Inflammatory macrophage treated with lipopolysaccharide for 4 hours (primary cell): ENCODE measurements at regions not wholly inside any gene's neighbourhood (a gene's known extent, or its start where the extent isn't known, plus 50 kb on each side); places are given as distances from the start of the nearest gene placed in this dataset.

Experiments
- DNase-seq: peaks from one replicate; pipeline ENCODE4 v3.0.0-alpha.2; 2020

DNA sequence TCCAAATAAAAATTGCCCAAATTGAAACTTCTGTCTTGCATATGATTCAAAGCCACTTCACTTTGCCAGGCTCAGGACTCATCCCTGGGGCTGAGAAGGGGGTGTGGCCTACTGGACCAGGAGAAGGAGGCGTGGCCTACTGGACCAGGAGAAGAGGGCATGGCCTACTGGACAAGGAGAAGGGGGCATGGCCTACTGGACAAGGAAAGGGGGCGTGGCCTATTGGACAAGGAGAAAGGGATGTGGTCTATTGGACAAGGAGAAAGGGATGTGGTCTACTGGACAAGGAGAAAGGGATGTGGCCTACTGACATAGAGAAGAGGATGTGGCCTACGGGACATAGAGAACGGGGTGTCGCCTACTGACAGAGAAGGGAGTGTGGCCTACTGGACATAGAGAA, 405.3 kb downstream of the RRAGC start:
- DNase-seq = no peak

DNA sequence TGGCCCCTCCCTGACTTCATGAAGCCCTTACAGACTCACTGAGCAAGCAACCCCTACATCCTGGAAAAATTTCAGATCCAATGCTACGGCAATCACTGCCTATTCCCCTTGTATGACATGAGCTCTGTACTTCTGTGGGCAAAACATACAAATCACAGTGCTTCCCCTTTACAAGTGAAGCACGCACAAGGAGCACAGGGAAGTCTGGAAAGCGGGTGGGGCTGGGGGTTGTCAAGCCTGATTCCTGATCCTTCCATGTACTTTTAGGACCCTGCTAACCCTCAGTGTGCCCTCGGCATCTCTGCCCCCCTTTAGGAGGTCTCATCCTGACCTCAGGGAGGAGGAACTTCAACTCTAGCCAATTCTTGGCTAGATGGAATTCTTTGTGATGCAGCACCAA, 405.7 kb upstream of the POU3F1 start:
- DNase-seq = no peak

DNA sequence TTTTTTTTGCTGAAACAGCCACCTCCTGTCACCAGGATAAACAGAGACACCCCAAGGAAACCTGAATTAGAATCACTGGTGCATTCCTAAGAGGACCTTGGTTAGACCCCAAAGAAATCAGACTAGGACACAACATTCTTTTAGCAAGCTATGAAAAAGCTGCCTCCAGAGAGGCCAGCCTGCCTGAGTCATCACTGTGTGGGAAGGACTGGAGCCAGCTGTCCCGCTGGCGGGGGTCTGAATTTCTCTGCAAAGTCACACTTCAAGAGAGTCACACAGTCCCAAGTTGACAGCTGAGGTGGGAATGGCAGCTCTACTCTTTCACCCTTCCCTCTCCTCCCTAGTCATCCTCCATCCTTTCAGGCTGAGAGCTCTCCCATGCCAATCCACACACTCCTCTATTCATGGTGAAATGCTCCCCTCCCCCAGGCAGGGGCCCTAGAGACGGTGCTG, 405.0 kb upstream of the POU3F1 start:
- DNase-seq = no peak

DNA sequence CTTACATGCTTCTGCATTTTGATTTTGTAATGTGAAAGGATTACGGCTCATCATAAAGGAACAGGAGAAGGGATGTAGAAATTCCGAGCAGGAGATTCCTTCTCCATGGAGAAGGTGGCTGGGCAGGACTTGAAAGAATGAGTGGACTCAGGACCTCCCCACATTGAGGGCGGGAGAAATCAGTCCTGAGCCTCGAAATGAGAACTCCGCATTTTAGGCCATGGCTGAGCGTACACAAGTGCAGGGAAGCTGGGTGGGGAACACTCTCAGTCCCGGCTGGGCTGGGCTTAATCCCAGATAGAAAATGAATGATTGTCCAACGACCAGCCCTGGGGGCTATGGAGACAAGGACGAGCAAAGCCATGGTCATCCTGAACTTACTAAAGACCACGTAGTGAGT, 402.3 kb upstream of the POU3F1 start:
- DNase-seq = no peak

DNA sequence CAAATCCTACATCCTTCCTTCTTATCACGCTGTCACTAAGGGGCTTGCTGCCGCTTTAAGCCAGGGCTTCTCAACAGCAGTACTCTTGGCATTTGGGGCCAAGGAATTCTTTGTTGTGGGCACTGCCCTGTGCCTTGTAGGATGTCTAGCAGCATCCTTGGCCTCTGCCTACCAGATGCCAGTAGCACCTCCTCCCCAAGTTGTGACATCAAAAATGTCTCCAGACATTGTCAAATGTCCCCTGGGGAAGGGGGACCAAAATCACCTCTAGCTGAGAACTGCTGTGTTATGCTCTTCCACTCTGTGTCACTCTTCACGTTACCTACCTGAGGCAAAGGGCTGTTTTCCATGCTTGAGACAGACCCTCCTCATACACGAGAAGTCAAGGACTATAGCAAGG, 400.3 kb upstream of the POU3F1 start:
- no peak for DNase-seq

DNA sequence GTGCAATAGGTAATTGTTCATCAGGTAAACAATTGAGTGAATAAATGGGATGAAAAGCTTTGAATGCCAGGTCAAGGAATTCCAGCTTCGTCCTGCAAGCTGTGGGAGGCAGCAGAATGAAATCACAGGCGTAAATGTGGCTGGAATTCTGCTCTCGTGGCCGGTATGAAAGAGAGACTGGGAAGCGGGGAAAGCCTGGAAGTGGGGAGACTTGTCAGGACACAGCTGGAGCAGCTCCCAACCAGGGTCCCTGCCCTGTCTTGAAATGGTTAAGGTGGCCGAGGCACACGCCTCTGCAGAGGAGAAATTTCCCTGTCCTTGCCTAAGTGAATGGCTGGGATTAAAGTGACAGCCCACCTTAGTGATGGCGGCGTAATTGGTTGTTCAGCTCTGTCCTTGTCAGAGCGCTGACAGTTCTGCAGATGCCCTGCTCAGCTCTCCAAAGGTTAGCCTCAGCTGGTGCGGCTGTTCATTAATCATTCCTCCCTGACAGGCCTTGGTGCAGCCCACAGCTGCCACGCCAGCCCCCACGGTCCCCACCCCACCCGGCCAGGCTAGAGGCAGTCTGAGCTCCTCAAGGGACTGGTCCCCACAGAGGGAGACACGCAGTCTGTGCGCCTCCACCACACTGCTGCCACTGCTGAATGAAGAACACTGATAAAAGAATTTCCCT, 398.3 kb upstream of the POU3F1 start:
- DNase-seq = no peak

GRCh38 chr1:38444311-38444710, 397.7 kb upstream of the POU3F1 start:
- DNase-seq = no peak

- DNase-seq = no peak
These were observed 393.8 kb upstream of the POU3F1 start for GRCh38 chr1:38440402-38440801.

DNA sequence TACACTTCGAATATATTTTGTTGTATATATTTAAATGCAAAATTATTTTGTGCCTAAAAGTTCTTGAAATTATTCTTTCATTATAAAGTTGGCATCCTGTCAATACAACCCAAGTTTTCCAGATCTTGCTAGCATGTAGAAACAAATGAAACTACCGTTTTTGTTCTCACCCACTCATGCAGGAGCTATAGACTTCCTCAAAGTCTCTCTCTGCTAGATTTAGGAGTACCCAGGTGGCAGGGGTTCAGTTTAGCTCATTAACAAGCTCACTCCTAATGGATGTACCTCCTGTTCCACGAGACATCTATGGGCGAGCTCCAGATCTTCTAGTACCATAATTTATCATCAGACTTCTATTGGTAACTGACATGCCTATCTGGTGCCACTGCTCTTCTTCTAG, 390.2 kb upstream of the POU3F1 start:
- DNase-seq = no peak

DNA sequence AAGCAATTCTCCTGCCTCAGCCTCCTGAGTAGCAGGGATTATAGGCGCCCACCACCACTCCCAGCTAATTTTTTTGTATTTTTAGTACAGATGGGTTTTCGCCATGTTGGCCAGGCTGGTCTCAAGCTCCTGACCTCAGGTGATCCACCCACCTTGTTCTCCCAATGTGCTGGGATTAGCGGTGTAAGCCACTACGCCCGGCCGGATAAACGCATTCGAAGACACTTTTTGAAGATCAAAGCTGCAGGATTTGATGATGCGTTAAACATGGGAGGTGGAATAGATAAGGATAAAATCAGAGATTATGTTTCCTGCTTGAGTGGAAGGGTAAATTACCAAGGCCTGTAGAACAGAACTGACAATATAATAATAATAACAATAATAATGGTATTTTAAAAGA, 389.4 kb upstream of the POU3F1 start:
- DNase-seq = no peak

GRCh38 chr1:38433084-38433722, 386.6 kb upstream of the POU3F1 start:
- no peak for DNase-seq

- no peak for DNase-seq
These were observed 385.2 kb upstream of the POU3F1 start for GRCh38 chr1:38431535-38432376.

DNA sequence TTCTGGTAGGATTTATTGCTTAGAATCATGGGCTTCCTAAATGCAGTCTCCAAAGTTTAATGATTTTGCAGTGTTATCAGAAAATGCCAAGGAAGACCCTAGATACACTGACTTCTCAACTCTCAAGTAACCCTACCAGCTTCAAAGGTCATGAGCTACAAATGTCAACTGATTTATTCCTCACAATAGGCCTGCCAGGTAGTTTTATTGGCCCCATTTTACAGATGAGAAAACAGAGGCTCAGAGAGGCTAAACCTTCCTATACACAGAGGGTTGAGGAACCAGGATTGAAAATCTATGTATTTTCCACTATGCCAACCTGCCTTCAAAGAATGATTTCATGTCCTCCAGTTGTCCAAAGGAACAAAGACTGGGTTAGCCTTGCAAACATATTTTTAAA, 384.4 kb upstream of the POU3F1 start:
- DNase-seq = no peak

DNA sequence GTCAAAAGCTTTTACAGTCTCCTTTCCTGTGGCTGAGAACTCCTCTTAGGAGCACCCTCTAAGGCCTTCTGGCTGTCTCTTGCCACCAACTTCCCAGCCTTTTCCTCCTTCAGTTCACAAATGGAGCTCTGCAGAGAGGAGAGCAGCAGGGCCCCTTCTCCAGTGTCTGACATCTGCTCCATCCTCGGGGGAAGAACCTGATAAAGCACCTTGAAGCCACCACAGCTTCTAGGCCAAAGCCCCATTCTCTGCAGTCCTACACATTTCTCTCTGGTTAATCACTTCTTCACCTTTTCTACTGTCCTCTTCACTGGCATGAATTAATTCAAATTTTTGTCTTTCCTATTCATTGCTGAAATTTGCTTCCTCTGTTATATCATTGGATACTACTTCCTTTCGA, 378.1 kb upstream of the POU3F1 start:
- no peak for DNase-seq

DNA sequence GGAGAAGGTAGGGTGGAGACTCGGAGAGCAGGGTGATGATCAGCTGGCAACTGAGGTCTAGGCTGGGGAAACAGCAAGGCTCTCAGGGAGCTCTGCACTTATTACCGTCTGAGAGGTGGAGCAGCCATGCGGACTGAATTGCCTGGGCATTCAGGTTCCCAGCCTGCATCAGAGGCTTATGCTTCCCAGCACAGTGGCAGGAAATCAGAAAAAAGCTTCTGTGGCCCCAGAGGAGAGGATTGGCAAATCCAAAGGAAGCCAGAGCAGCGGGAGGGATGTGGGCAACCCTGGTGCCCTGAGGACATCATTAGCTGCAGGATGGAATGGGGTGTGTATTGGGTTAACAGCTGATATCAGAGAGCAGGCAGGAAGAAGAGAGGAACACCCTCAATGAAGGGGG, 374.1 kb upstream of the POU3F1 start:
- DNase-seq = no peak

DNA sequence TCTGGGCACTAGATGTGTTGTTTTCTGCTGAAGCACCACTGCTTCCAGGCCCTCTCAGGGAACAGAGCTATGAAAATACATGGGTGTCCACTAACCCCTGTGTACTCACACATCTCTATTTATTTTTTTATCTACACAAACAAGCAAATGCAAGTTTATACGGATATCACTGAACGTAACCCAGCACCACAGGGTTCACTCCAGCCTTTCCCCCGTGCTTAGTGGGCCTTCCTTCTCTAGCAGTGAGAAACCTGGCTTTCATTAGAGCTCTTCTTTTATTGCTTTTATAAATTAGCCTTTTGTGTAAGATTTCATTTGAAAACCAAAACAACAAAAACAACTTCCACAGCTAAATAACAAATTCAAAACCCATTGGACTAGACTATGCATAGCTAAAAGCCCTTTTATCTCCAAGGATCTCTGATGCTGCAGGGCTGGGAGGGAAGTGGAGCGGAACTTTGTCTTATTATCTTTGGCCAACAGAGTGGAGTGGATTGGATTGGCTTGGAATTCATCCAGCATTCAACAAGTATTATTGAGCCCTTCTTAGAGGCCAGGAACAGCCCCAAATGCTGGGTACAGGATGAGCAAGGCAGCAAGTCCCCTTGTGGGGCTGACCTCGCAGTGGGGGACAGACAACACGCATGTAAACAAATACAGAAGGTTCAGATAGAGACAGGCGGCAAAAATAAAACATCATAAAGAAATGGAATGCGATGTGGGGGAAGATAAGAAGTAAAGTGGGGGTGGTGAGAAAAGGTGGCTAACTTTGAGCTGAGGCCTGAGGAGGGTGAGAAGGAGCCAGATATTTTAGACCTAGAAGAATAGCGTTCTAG, 371.8 kb upstream of the POU3F1 start:
- no peak for DNase-seq

DNA sequence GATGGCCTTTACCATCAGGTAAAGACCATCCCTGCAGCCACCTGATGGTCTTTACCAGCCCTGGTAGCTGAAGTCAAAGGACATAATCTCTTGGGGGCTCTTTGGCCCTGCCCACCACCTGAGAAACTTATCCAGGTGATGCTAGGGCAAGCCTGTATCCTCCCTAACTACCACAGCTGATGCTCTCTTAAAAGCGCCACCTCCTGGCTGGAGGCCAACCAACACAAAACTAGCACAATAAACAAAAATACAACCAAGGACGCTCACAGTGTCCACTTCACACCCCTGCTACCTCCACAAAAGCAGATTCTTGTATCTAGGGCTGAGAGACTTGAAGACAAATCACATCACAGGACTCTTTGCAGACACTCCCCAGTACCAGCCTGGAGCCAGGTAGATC, 357.1 kb upstream of the POU3F1 start:
- no peak for DNase-seq

GRCh38 chr1:38402230-38402815, 355.7 kb upstream of the POU3F1 start:
- no peak for DNase-seq

GRCh38 chr1:38396606-38397005, 350.0 kb upstream of the POU3F1 start:
- no peak for DNase-seq

DNA sequence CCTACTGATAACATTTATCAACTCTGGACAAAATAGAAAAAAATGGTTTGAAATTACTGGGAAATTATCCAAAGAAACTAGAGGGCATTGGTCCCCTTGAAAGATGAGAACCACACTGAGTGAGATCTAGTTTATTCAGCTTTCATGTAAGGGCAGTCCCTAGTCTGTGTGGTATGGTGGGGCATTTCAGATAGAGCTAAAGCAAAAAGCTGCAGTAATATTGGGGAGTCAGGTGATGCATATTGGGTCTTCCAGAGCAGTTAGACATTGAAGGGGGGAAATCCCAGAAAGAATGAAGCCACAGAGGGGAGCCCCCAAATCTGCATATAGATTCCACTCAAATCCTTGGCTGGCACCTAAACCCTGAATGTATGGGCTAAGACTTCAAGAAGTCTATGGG, 347.7 kb upstream of the POU3F1 start:
- DNase-seq = no peak

DNA sequence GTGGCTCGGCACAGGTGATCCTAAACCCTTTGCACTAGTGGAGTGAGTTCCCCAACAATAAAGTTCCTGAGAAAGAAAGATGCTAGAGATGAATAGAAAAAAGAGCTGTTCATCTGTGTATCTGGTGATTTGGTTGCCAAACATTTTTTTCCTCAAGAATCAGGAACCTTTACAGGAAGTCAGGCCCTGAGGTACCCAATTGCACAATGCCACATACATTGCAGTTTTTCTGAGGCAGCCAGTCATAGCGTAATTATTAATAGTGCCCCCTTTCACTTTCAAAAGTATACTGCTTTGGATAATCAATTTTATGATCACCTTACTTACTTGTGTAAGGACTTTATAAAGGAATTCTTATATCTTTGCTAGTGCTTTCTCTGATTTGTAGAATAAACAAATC, 346.3 kb upstream of the POU3F1 start:
- DNase-seq = peak; percentile 59

GRCh38 chr1:38381256-38381655, 334.7 kb upstream of the POU3F1 start:
- no peak for DNase-seq

- no peak for DNase-seq
These were observed 330.0 kb upstream of the POU3F1 start for GRCh38 chr1:38376577-38376976.
